Karpas-422 (cell line): ENCODE measurements at regions not wholly inside any gene's neighbourhood (a gene's known extent, or its start where the extent isn't known, plus 50 kb on each side); places are given as distances from the start of the nearest gene placed in this dataset.
A peak's percentile ranks its signal among the peaks of the same experiment; 100 is the strongest.

Experiments
- DNase-seq: peaks from one replicate; pipeline ENCODE4 v3.0.0-alpha.2; 2015
- H2AFZ ChIP-seq: fragments of 200-600 bp; sonication (generic); 2 replicates; pipeline ENCODE4 v1.6.1; 2014; ENCODE audit warnings: antibody characterized with exemption, low read length, mixed read lengths
- H3K27ac ChIP-seq: fragments of 200-600 bp; sonication (generic); 2 replicates; pipeline ENCODE4 v1.5.1; 2014; ENCODE audit warnings: mild to moderate bottlenecking, low read length, moderate library complexity
- H3K27me3 ChIP-seq: fragments of 200-600 bp; sonication (generic); 2 replicates; pipeline ENCODE4 v1.6.1; 2014; ENCODE audit warnings: low read length, mixed read lengths
- H3K36me3 ChIP-seq: fragments of 200-600 bp; sonication (generic); 2 replicates; pipeline ENCODE4 v1.6.1; 2014; ENCODE audit warnings: low read length, mixed read lengths; ENCODE audit not compliant: insufficient read depth
- H3K4me1 ChIP-seq: fragments of 200-600 bp; sonication (generic); 2 replicates; pipeline ENCODE4 v1.6.1; 2014; ENCODE audit warnings: mild to moderate bottlenecking, low read length, mixed read lengths
- H3K4me2 ChIP-seq: fragments of 200-600 bp; sonication (generic); 2 replicates; pipeline ENCODE4 v1.6.1; 2014; ENCODE audit warnings: low read length, low read depth, mild to moderate bottlenecking; ENCODE audit not compliant: poor library complexity, severe bottlenecking
- H3K4me3 ChIP-seq: fragments of 200-600 bp; sonication (generic); 2 replicates; pipeline ENCODE4 v1.5.1; 2014; ENCODE audit warnings: mild to moderate bottlenecking, antibody characterized with exemption, low read length, mixed read lengths
- H3K79me2 ChIP-seq: fragments of 200-600 bp; sonication (generic); 2 replicates; pipeline ENCODE4 v1.6.1; 2014; ENCODE audit warnings: mild to moderate bottlenecking, low read length, mixed read lengths
- H3K9ac ChIP-seq: fragments of 200-600 bp; sonication (generic); 2 replicates; pipeline ENCODE4 v1.6.0; 2014; ENCODE audit warnings: low read length
- H3K9me2 ChIP-seq: fragments of 200-600 bp; sonication (generic), shearing (Covaris generic); replicated peaks from 2 replicates; pipeline ENCODE4 v1.6.0; 2014; ENCODE audit warnings: mild to moderate bottlenecking, low read length, moderate library complexity; ENCODE audit not compliant: insufficient read depth
- H3K9me3 ChIP-seq: fragments of 300-700, 200-600 bp; sonication (generic); 2 replicates; pipeline ENCODE4 v1.6.1; 2014; ENCODE audit warnings: low read length, mixed read lengths
- H4K20me1 ChIP-seq: fragments of 200-600 bp; sonication (generic); 2 replicates; pipeline ENCODE4 v1.6.1; 2014; ENCODE audit warnings: mild to moderate bottlenecking, antibody characterized with exemption, low read length, low read depth; ENCODE audit not compliant: insufficient read depth

DNA sequence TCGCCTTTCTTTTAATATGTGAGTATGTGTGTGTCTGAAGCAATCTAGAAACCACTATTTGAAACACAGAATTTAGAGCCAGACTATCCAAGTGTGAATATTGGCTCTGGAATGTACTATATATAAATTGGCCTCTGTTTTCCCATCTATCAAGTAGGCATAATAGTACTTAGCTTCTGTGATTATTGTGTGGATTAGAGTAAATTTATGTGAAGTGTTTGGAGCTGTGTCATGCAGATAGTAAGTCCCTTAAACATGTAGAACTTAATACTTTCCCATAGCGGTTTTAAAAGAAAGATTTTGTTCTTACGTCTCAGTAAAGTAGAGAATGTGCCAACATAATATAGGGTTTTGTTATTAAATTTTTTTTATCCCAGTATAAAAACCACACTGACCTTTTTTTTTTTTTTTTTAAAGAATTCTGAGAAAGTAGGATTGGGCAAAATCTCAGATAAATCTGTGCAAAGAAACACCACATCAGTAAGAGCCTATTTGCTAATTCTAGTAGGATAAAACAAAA, 432.3 kb downstream of the RFC3 start:
- no peak overlapping the region for H2AFZ ChIP-seq
- DNase-seq = no peak
- no peaks in the 10 kb centered on the region for H3K9me3 ChIP-seq
- H3K79me2 ChIP-seq = no peaks in the 10 kb centered on the region
- no peaks in the 10 kb centered on the region for H4K20me1 ChIP-seq
- H3K4me1 ChIP-seq = no peaks in the 10 kb centered on the region
- no peak overlapping the region for H3K9ac ChIP-seq
- H3K4me2 ChIP-seq = no peak overlapping the region
- no peaks in the 10 kb centered on the region for H3K36me3 ChIP-seq
- no peak overlapping the region for H3K4me3 ChIP-seq
- H3K9me2 ChIP-seq = no peaks in the 10 kb centered on the region
- H3K27me3 ChIP-seq = no peaks in the 10 kb centered on the region
- no peak overlapping the region for H3K27ac ChIP-seq

DNA sequence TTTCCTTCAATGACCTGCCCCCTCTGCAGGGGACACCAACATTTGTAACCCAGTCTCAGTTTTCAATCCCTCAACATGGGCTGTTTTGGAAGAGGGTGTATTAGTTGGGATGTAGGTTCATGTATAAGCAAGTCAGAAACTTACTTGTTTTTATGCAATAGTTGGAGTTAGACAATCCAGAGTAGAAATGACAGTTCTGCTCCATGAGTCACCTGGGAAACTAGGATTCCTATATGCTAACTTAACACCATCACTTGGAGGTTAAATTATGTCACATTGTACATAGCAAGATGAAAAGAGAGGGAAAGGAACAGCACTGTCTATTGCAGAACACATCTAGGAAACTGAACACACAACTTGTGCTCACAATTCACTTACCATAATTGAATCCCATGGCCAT, 436.4 kb downstream of the RFC3 start:
- H3K79me2 ChIP-seq = no peaks in the 10 kb centered on the region
- no peak overlapping the region for H3K4me2 ChIP-seq
- no peak overlapping the region for H3K4me3 ChIP-seq
- no peak overlapping the region for H3K27ac ChIP-seq
- no peak for DNase-seq
- H3K4me1 ChIP-seq = peaks cover 13% of the 10 kb centered on the region
- H4K20me1 ChIP-seq = no peaks in the 10 kb centered on the region
- H3K9ac ChIP-seq = no peak overlapping the region
- no peaks in the 10 kb centered on the region for H3K27me3 ChIP-seq
- no peak overlapping the region for H2AFZ ChIP-seq
- no peaks in the 10 kb centered on the region for H3K9me3 ChIP-seq
- no peaks in the 10 kb centered on the region for H3K9me2 ChIP-seq
- no peaks in the 10 kb centered on the region for H3K36me3 ChIP-seq

DNA sequence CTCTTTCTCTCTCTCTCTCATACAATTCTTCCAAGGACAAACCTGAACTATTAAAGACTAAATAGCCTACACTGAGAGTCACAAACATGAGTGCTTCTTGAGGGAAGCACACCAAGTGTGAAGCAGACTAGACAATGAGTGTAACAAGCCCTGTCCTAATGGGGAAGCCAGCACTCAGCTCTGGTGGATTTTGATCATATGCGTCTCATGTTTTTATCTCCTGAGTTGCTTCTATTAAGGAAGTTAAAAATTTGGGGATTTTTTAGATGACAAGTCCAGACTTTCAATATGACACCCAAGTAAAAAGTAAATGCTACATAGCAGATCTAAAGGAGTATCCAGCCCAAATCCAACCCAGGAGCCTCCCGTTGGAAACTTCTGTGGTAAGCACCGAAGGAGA, 437.8 kb downstream of the RFC3 start:
- no peak overlapping the region for H3K4me3 ChIP-seq
- H3K4me1 ChIP-seq = peaks cover 13% of the 10 kb centered on the region
- no peaks in the 10 kb centered on the region for H3K36me3 ChIP-seq
- H3K9me2 ChIP-seq = no peaks in the 10 kb centered on the region
- DNase-seq = no peak
- no peak overlapping the region for H2AFZ ChIP-seq
- H3K27ac ChIP-seq = no peak overlapping the region
- H3K4me2 ChIP-seq = no peak overlapping the region
- no peaks in the 10 kb centered on the region for H3K79me2 ChIP-seq
- no peaks in the 10 kb centered on the region for H3K27me3 ChIP-seq
- no peaks in the 10 kb centered on the region for H3K9me3 ChIP-seq
- no peaks in the 10 kb centered on the region for H4K20me1 ChIP-seq
- no peak overlapping the region for H3K9ac ChIP-seq

DNA sequence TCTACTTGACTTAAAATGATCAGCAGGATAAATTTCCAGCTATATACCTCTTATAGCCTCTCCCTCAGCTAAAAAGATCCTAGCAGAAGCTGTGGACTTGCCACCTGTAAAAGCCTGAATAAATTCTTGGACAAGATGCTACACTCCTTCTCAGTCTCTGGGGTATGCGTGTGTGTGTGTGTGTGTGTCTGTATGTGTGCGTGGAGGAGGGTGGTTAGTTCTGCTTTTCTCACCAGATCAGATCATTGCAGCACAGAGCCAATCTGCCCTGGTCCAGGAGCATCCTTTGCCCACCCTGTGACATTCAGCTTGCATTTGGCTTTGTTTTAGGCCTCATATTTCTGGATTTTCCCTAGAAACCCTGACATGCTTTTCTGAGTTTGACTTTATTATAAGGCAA, 438.3 kb downstream of the RFC3 start:
- no peak overlapping the region for H3K4me3 ChIP-seq
- H3K4me1 ChIP-seq = peaks cover 13% of the 10 kb centered on the region
- no peaks in the 10 kb centered on the region for H4K20me1 ChIP-seq
- H3K79me2 ChIP-seq = no peaks in the 10 kb centered on the region
- H3K9ac ChIP-seq = no peak overlapping the region
- no peak overlapping the region for H2AFZ ChIP-seq
- DNase-seq = peak; percentile 52
- H3K27me3 ChIP-seq = no peaks in the 10 kb centered on the region
- H3K4me2 ChIP-seq = no peak overlapping the region
- no peaks in the 10 kb centered on the region for H3K9me3 ChIP-seq
- H3K36me3 ChIP-seq = no peaks in the 10 kb centered on the region
- H3K9me2 ChIP-seq = no peaks in the 10 kb centered on the region
- H3K27ac ChIP-seq = no peak overlapping the region

- no peaks in the 10 kb centered on the region for H3K9me2 ChIP-seq
- H3K4me3 ChIP-seq = no peak overlapping the region
- peaks cover 13% of the 10 kb centered on the region for H3K4me1 ChIP-seq
- no peaks in the 10 kb centered on the region for H3K36me3 ChIP-seq
- H3K9me3 ChIP-seq = no peaks in the 10 kb centered on the region
- no peak overlapping the region for H3K9ac ChIP-seq
- H3K27me3 ChIP-seq = no peaks in the 10 kb centered on the region
- peak; percentile 78 for DNase-seq
- no peaks in the 10 kb centered on the region for H3K79me2 ChIP-seq
- H4K20me1 ChIP-seq = no peaks in the 10 kb centered on the region
- no peak overlapping the region for H2AFZ ChIP-seq
- no peak overlapping the region for H3K27ac ChIP-seq
- peak overlapping the region; percentile 51 for H3K4me2 ChIP-seq
Observed at GRCh38 chr13:34257966-34258365, 440.0 kb downstream of the RFC3 start.

GRCh38 chr13:34258646-34259386, 440.9 kb downstream of the RFC3 start:
- H2AFZ ChIP-seq = no peak overlapping the region
- H3K4me2 ChIP-seq = peak overlapping the region; percentile 51
- DNase-seq = no peak
- H3K36me3 ChIP-seq = no peaks in the 10 kb centered on the region
- H3K79me2 ChIP-seq = no peaks in the 10 kb centered on the region
- no peaks in the 10 kb centered on the region for H3K27me3 ChIP-seq
- no peak overlapping the region for H3K27ac ChIP-seq
- H3K9me2 ChIP-seq = no peaks in the 10 kb centered on the region
- H3K4me1 ChIP-seq = peaks cover 13% of the 10 kb centered on the region
- no peaks in the 10 kb centered on the region for H3K9me3 ChIP-seq
- no peak overlapping the region for H3K9ac ChIP-seq
- H3K4me3 ChIP-seq = no peak overlapping the region
- H4K20me1 ChIP-seq = no peaks in the 10 kb centered on the region

DNA sequence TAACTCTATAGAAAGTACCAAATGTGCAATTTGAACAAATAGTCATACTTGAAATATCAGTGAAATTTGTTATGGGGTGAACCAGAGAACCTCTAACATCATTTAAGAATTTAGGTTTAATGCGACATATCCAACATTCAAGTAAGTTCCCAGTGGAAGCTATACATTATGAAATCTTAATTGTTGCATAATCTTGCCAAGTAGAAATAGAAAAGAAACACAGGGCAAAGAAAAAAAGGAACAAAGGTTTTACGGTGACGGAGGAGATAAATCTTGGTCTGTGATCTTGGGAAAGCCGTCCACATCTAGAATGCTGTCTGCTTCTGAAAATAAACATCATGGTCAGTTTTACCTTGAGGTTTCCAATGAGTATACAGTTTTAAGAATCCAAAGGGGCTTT, 445.7 kb downstream of the RFC3 start:
- Histone ChIP-seq H3K9me2 (no peaks in the 10 kb centered on the region), H3K4me2 (no peak overlapping the region), H3K79me2 (no peaks in the 10 kb centered on the region), H3K9ac (no peak overlapping the region), H3K36me3 (no peaks in the 10 kb centered on the region), H4K20me1 (no peaks in the 10 kb centered on the region), H3K27ac (no peak overlapping the region), H2AFZ (no peak overlapping the region), H3K4me1 (peaks cover 1% of the 10 kb centered on the region), H3K4me3 (no peak overlapping the region), H3K27me3 (no peaks in the 10 kb centered on the region), H3K9me3 (no peaks in the 10 kb centered on the region)
- DNase-seq = no peak

DNA sequence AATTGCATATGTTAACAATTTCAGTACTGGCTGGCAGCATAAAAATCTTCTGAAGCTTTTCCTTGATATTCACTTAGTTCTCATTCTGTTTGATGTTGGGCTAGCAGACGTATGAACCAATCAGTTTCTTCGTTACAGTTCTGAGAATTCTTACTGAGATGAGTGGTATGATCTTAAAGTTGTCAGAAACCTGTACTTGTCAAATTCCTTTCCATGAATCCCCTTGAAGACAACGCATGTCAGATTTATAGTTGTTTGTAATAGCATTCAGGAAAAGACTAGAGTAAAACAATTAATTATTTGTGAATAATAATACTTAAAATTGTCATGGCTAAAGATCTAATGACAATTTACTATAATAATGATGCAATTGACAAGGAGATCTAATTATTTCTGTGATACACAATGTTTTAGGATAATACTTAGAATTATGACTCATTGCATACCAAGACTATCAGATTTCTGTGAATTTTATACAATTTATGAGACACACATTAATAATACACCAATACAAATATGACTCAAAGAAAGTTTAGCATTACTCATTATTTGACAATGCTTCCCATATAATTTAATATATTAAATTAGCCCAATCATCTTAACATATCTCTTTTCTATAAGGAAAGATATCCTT, 447.2 kb downstream of the RFC3 start:
- H3K4me1 ChIP-seq = no peaks in the 10 kb centered on the region
- H2AFZ ChIP-seq = no peak overlapping the region
- H3K27me3 ChIP-seq = no peaks in the 10 kb centered on the region
- H3K9me2 ChIP-seq = no peaks in the 10 kb centered on the region
- H3K36me3 ChIP-seq = no peaks in the 10 kb centered on the region
- H3K9me3 ChIP-seq = no peaks in the 10 kb centered on the region
- H3K9ac ChIP-seq = no peak overlapping the region
- H4K20me1 ChIP-seq = no peaks in the 10 kb centered on the region
- no peak overlapping the region for H3K4me3 ChIP-seq
- DNase-seq = no peak
- no peaks in the 10 kb centered on the region for H3K79me2 ChIP-seq
- H3K27ac ChIP-seq = no peak overlapping the region
- H3K4me2 ChIP-seq = no peak overlapping the region
